GM19455 (cell line): ENCODE measurements at regions not wholly inside any gene's neighbourhood (a gene's known extent, or its start where the extent isn't known, plus 50 kb on each side); places are given as distances from the start of the nearest gene placed in this dataset.
A peak's percentile ranks its signal among the peaks of the same experiment; 100 is the strongest.

ENCODE experiments used
- ATAC-seq: cut with Tn5 transposase; IDR thresholded peaks from one replicate; pipeline ENCODE4 v1.9.1; 2021; ENCODE audit not compliant: unreplicated experiment

GRCh38 chr10:4067931-4068561 is 283.0 kb upstream of the KLF6 start:
- no peak for ATAC-seq

- ATAC-seq, result peak; percentile 57
Measured at GRCh38 chr10:4067531-4067930, 282.5 kb upstream of the KLF6 start.

GRCh38 chr10:4066581-4067390 is 281.8 kb upstream of the KLF6 start:
- no peak for ATAC-seq

DNA sequence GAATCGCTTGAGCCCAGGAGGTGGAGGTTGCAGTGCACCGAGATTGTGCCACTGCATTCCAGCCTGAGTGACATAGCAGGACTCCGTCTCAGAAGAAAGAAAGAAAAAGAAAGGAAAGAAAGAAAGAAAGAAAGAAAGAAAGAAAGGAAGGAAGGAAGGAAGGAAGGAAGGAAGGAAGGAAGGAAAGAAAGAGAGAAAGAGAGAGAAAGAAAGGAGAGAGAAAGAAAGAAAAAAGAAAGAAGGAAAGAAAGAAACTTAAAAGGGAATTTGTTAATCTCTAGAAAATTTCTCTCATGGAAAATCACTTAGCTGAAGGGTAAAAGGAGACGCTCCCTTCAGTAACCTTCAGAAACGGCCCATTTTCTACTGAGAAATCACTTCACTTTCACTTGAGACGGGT is 279.5 kb upstream of the KLF6 start:
- ATAC-seq, result no peak

GRCh38 chr10:4063717-4064116 is 278.7 kb upstream of the KLF6 start:
- no peak for ATAC-seq

- ATAC-seq, result no peak
Measured at GRCh38 chr10:4062751-4063150, 277.7 kb upstream of the KLF6 start.

- no peak for ATAC-seq
Measured at GRCh38 chr10:4062072-4062471, 277.1 kb upstream of the KLF6 start.

GRCh38 chr10:4061441-4061951 is 276.5 kb upstream of the KLF6 start:
- no peak for ATAC-seq

DNA sequence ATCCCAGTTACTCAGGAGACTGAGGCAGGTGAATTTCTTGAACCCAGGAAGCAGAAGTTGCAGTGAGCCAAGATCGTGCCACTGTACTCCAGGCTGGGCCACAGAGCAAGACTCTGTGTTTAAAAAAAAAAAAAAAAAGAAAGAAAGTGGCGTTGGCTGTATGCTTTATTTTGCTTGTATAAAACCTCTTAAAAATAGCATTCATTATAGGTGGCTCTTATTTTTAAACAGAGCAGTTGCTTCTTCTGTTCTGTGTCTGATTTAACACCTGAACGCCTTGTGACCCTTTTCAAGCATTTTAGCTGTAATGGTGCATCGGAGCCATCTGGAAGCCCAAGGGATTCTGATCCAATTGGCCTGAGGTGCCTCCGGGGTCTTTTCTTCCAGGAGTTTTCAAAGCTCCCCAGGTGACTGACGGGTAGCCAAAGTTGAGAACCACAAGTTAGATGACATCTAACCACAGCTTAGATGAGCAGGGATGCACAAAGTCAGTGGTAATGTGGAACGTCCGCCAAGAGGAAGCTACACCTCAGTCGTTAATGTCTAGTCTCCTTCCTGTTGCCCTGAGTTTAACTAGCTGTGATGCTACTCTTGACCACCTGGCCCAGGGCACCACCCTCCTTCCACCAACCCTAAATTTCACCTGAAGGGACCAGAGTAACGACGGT is 274.6 kb upstream of the KLF6 start:
- ATAC-seq, result no peak

GRCh38 chr10:4058514-4059029 is 273.6 kb upstream of the KLF6 start:
- no peak for ATAC-seq

DNA sequence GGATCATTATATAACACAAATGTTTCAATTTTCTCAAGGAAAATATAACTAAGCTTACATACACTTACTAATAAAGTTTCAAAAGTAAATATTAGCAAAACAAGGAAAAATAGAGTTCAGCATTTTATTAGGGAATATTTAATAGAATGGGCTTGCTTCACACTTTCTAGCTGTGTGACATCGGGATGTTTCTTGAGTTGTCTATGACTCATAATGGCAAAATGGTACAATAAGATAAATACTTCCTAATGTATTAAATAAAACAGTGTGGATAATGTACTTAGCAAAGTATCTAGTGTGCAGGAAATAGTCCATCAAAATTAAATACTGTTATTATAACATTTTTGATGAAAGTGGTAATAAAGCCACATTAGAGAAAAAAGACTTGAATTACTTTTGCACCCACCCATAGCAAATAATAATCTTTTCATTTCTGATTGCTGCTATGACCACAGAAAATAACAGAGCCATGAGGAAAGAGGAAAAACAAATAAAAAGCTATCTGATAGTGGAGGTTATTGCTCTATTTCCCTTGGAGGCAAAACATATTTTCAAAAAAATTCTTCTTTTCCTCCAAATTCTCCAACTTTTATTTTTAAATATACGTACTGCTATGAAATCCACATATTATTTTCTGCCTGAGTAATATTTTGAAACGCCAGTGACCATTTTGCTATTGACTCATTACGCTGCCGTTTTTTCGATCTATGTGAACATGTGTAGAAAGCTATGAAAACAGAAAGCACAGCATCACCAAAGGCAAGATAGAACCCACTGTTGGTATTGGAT is 272.9 kb upstream of the KLF6 start:
- no peak for ATAC-seq

DNA sequence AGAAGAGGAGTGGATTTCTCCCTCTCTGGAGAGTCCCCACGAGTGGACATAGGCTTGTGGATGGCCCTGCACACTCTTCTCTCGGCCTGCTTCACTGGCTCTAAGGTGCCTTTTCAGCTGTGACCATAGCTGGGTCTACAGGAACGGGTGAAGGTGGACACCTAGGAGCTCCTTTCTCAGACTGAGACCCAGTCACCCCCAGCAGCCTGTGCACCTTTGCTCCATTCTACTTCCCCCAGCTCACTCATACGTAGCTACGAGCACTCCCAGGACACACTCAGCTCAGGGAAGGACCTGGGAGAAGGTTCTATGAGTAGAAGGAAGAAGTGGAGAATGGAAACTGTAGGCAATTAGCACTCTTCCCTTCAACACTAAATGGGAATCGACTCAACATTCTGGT is 272.0 kb upstream of the KLF6 start:
- ATAC-seq, result no peak

- no peak for ATAC-seq
Measured at GRCh38 chr10:4054656-4055435, 269.8 kb upstream of the KLF6 start.

- ATAC-seq, result no peak
Measured at GRCh38 chr10:4053940-4054339, 268.9 kb upstream of the KLF6 start.

GRCh38 chr10:4051641-4052151 is 266.7 kb upstream of the KLF6 start:
- ATAC-seq, result no peak

DNA sequence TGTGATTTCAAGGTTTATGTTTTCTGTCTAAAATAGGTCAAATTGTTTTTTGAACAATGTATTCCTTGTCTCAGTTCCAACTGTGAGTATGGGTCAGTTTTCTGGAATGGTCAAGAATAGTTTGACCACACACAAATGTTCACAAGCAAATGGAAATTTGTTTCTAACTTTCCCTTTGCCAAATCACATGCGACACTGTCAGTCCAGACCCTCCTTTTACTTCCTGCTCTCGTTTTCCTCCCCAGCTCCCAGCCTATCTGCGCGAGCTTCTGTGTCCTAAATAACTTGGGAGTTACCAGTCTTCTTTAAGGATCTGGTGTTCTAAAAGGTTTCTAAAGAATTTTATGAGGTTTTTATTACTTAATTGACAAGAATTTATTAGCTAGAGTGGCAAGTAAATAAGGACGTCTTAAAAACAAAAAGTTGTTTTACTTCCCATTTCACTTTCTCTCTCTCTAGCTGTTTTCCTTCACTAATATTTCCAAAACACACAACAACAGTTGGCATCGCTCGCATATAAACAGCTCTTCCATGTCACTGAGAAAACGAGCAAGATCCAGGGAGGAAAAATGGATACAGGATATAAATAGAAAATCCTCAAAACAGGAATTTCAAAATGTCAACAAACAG is 266.1 kb upstream of the KLF6 start:
- ATAC-seq, result no peak

DNA sequence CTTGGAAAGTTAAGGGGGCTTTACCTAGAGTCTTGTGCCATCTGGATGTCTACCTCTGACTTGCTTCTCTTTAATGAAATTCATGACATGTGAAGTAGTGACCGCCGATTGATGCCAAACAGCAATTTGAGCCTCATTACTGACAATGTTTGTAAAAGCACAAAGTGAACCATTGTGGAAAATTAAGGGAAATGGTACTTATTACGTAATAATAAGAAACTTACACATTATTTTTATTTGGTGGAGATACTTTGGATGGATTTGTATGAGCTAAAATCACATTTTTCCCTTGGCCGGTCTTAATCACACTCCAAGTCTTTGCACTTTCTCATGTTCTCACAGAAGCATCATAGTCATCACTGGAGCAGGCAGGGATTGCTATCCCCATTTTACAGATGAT is 265.1 kb upstream of the KLF6 start:
- ATAC-seq, result no peak

DNA sequence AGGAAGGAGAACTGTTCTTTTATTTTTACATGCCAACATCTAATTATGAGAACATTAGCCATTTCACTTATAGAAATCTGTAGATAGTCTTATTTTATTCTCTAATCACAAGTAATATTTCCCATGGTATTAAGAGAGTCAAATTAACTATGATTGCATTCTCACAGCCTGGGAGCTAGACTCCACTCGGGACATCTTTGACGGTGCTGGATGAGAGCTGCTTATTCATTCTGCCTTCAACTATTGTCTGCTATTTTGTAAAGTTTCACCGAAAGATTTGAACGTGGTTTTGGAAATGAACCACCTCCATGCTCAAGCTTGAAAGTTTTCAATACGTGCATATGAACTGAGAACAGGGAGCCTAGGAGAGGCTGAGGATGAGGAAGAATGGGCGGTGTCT is 264.3 kb upstream of the KLF6 start:
- no peak for ATAC-seq

GRCh38 chr10:4048236-4048864 is 263.3 kb upstream of the KLF6 start:
- no peak for ATAC-seq
